ENCODE measurements at regions not wholly inside any gene's neighbourhood (a gene's known extent, or its start where the extent isn't known, plus 50 kb on each side); places are given as distances from the start of the nearest gene placed in this dataset.

GRCh38 chr2:145846982-145847381 is 1327.1 kb upstream of the ZEB2 start:
- Histone ChIP-seq H3K36me3 (no peaks in the 10 kb centered on the region), H3K9me3 (no peaks in the 10 kb centered on the region), H3K27me3 (no peaks in the 10 kb centered on the region), H3K4me3 (no peak overlapping the region), H3K27ac (no peak overlapping the region), H3K4me1 (no peaks in the 10 kb centered on the region)
- TF ChIP-seq POLR2AphosphoS5 (IDR thresholded peaks at IDR 0.05) (no peak), EP300 (IDR thresholded peaks at IDR 0.05) (no peak), CTCF (IDR thresholded peaks at IDR 0.05) (no peak), POLR2A (IDR thresholded peaks at IDR 0.05) (no peak)
- 44% methylated on average over 4 of the region's 4 CpGs for WGBS
- DNase-seq (ENCODE audit: low spot score in 2 of 2), result no peak

GRCh38 chr2:145845923-145846322 is 1326.0 kb upstream of the ZEB2 start:
- H3K27ac ChIP-seq, result no peak overlapping the region
- 85% methylated on average over 3 of the region's 3 CpGs for WGBS
- TF ChIP-seq POLR2A (IDR thresholded peaks at IDR 0.05) (no peak), POLR2AphosphoS5 (IDR thresholded peaks at IDR 0.05) (no peak), EP300 (IDR thresholded peaks at IDR 0.05) (no peak), CTCF (IDR thresholded peaks at IDR 0.05) (no peak)
- DNase-seq (ENCODE audit: low spot score in 2 of 2), result no peak
- no peaks in the 10 kb centered on the region for H3K27me3 ChIP-seq
- no peak overlapping the region for H3K4me3 ChIP-seq
- H3K4me1 ChIP-seq, result no peaks in the 10 kb centered on the region
- no peaks in the 10 kb centered on the region for H3K36me3 ChIP-seq
- H3K9me3 ChIP-seq, result no peaks in the 10 kb centered on the region

DNA sequence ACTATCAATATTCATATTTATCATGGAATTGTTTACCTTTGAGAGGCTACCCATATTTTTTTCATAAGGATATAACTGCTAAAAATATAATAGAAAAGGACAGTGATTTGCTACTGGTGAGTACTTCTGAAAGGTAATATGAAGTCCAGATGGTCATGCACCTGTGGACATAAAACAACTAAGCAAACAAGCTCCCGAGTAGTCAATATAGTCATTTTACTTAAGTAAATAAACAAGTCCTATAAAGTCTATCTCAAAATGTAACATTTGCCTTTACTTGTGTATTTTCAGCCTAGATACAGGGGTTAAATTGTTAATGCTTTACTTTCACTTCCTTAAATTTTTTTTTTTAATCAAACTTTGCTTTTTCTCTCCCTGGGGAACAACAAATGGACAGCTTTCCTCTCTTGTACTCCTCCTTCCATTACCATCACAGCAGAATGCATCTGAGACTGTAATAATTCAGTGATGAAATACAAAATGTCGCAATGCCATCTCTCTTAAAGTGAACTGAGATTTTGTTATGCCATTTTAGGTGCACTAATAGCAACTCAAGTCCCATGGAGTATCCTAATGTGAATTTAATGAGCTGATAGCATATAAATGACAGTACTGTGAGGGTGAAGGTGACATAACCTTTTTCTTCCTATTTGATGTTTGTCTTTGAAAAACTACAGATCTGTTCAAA is 1325.4 kb upstream of the ZEB2 start:
- no peak for TF ChIP-seq EP300 (IDR thresholded peaks at IDR 0.05)
- no peak for TF ChIP-seq CTCF (IDR thresholded peaks at IDR 0.05)
- no peak for TF ChIP-seq POLR2AphosphoS5 (IDR thresholded peaks at IDR 0.05)
- TF ChIP-seq POLR2A (IDR thresholded peaks at IDR 0.05), result no peak
- 87% methylated on average over 2 of the region's 2 CpGs for WGBS
- Histone ChIP-seq H3K4me3 (no peak overlapping the region), H3K4me1 (no peaks in the 10 kb centered on the region), H3K27me3 (no peaks in the 10 kb centered on the region), H3K36me3 (no peaks in the 10 kb centered on the region), H3K9me3 (no peaks in the 10 kb centered on the region), H3K27ac (no peak overlapping the region)
- no peak for DNase-seq (ENCODE audit: low spot score in 2 of 2)

GRCh38 chr2:145841973-145842372 is 1322.1 kb upstream of the ZEB2 start:
- DNase-seq (ENCODE audit: low spot score in 2 of 2), result no peak
- Histone ChIP-seq H3K4me3 (no peak overlapping the region), H3K27ac (no peak overlapping the region), H3K9me3 (no peaks in the 10 kb centered on the region), H3K4me1 (no peaks in the 10 kb centered on the region), H3K27me3 (no peaks in the 10 kb centered on the region), H3K36me3 (no peaks in the 10 kb centered on the region)
- TF ChIP-seq POLR2A (IDR thresholded peaks at IDR 0.05), result no peak
- TF ChIP-seq POLR2AphosphoS5 (IDR thresholded peaks at IDR 0.05), result no peak
- no peak for TF ChIP-seq CTCF (IDR thresholded peaks at IDR 0.05)
- no peak for TF ChIP-seq EP300 (IDR thresholded peaks at IDR 0.05)
- WGBS, result 67% methylated on average over 3 of the region's 3 CpGs

DNA sequence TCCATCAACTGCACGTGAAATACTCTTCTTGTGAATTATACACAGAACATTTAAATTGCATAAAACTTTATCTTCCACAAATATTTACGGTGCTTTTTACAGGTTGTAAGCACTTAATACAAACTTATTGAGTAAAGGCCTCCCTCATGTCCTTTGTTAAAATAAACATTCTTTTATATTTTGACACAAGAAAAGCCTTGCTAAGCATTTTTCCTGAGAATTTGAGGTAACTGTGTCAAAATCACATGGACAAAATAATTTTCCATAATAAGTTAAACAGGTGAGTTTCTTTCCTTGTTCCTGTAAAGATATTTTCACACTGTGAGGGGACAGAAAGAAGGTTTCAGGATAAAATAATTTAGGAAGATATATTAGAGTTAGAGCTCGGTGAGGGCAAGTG is 1317.1 kb upstream of the ZEB2 start:
- no peaks in the 10 kb centered on the region for H3K4me1 ChIP-seq
- no peak overlapping the region for H3K4me3 ChIP-seq
- H3K27me3 ChIP-seq, result no peaks in the 10 kb centered on the region
- no peak for DNase-seq (ENCODE audit: low spot score in 2 of 2)
- TF ChIP-seq EP300 (IDR thresholded peaks at IDR 0.05) (no peak), CTCF (IDR thresholded peaks at IDR 0.05) (no peak), POLR2A (IDR thresholded peaks at IDR 0.05) (no peak), POLR2AphosphoS5 (IDR thresholded peaks at IDR 0.05) (no peak)
- WGBS, result 90% methylated on average over 3 of the region's 3 CpGs
- H3K27ac ChIP-seq, result no peak overlapping the region
- H3K9me3 ChIP-seq, result no peaks in the 10 kb centered on the region
- no peaks in the 10 kb centered on the region for H3K36me3 ChIP-seq

All from suprapubic skin (tissue), 4 donors.